HG03045 (cell line): ENCODE measurements at regions not wholly inside any gene's neighbourhood (a gene's known extent, or its start where the extent isn't known, plus 50 kb on each side); places are given as distances from the start of the nearest gene placed in this dataset.

ENCODE experiments used
- ATAC-seq: cut with Tn5 transposase; IDR thresholded peaks from one replicate; pipeline ENCODE4 v1.9.1; 2021; ENCODE audit warnings: mild to moderate bottlenecking, moderate library complexity; ENCODE audit not compliant: unreplicated experiment

- no peak for ATAC-seq
These were observed 399.4 kb upstream of the ITGA1 start for GRCh38 chr5:52388349-52388748.

- no peak for ATAC-seq
These were observed 395.4 kb upstream of the ITGA1 start for GRCh38 chr5:52392321-52392720.

- no peak for ATAC-seq
These were observed 377.9 kb upstream of the ITGA1 start for GRCh38 chr5:52409835-52410234.

DNA sequence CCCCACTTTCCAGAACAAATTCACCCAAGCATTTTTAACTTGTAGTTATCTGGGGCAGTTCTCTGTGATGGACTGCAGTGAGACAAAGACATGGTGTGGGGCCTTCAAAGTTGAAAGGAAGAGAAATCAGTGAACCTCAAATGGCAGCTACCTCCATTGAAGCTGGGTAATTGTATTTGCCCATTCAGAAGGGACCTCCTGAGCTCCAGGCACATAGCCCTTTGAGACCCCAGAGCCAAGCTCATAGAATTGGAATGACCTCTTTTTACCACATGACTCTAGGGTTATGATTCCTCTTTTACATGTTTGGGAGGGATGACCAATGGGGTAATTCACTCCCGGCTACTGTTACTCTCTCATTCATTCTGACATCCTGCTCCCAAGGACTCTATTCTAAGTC lies 368.4 kb upstream of the ITGA1 start:
- ATAC-seq = no peak

DNA sequence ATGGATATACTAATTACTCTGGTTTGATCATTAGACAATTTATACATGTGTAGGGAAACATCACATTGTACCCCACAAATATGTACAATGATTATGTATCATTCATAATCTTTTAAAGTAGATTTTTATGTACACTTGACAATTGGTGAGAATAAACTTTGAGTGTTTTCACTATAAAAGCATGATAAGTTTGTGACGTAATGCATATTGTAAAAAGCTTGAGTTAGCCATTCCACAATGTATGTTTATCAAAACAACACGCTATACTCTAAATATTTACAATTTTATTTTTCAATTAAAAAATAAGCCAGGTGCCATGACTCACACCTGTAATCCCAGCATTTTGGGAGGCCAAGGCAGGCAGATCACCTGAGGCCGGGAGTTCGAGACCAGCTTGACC lies 360.1 kb upstream of the ITGA1 start:
- ATAC-seq = no peak

- no peak for ATAC-seq
These were observed 358.7 kb upstream of the ITGA1 start for GRCh38 chr5:52428977-52429489.

DNA sequence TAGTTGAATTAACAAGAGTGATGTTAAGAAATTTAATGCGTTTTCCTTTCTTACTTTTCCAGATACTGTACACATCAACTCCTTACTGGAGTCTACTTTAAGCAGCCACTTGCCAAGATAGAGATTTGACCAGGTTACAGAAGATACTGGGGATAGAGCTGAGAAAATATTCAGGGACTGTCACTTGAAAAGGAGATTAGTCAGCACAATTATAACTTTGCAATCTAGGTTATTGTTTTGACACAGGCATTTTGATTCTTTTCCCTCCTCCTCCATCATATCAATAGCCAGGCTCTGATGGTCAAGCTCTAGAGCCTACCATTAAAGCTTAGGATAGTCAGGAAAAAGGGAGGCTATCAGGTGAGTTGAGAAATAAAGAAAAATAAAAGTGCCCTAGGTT lies 345.9 kb upstream of the ITGA1 start:
- no peak for ATAC-seq

DNA sequence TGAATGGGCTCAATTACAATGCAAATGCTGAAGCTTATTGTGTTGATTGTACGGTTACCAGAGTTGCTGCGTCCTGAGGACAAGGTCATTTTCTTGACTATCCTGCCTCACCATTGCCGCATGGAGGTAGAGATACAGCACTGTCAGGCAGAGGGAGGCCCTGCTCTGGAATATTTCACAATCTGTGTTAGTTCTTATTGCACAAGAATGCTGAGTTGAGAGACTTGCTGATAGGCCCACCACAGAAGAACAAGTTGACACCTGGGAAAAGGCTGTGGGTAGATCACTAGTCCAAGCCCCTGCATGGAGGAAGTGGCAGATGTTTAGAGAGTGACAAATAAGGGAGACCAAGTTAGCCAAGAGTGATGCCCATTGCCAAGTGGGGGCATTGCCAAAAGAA lies 344.5 kb upstream of the ITGA1 start:
- ATAC-seq = no peak

- no peak for ATAC-seq
These were observed 339.6 kb upstream of the ITGA1 start for GRCh38 chr5:52448111-52448510.

GRCh38 chr5:52449516-52449915 lies 338.2 kb upstream of the ITGA1 start:
- no peak for ATAC-seq

DNA sequence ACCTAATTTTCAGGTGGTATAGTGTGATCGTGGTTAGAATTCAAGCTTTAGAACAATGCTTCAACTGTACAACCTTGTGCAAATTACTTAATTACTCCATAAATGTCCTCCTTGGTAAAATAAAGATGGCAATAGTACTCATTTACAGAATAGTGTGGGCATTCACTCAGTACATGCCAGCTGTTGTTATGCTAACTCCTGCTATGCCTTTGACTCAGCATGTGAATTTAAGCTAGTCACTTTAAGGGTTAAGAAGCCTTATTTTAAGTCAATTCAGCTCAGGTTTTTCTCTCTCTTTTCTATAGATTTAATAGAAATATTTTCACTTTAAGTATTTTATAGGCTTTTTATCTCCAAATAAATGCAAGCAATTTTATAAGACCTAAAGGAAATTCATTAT lies 335.6 kb upstream of the ITGA1 start:
- no peak for ATAC-seq

DNA sequence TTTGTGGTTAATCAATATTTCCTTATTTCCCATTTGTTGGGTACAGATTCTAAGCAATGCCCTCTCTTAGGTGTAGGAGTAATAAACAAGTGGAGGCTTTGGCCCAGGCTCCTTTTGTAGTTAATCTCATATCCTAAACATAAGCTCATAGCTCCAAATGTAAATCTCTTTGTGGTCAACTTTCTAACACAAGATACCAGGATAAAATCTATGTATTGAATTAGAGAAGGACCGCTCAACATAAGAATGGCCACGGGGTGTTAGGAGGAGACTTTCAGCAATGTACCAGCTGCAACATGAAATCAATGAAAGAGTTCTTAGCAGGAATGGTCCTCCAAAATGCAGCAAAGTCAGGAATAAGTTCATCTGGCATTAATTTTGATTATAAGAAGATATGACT lies 334.5 kb upstream of the ITGA1 start:
- ATAC-seq = no peak

GRCh38 chr5:52455920-52456319 lies 331.8 kb upstream of the ITGA1 start:
- ATAC-seq = no peak

DNA sequence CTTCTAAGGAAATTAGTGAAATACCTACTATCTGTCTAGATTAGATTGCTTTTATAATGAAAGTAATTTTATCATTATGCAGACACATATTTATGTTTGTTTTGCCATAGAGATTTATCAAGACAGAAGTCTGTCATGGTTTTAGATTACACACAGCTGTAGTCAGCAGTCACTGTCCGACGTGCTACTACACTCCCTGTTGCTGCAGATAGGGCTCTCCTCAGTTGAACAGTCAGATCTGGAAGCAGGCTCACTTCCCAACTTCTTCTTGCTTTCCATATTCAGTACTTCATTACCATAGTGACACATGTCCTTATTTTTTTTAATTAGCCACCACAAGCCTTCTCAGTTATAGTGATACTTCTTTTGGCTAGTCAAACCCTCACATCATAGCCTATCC lies 329.9 kb upstream of the ITGA1 start:
- no peak for ATAC-seq

- no peak for ATAC-seq
These were observed 321.6 kb upstream of the ITGA1 start for GRCh38 chr5:52466113-52466512.

- no peak for ATAC-seq
These were observed 320.8 kb upstream of the ITGA1 start for GRCh38 chr5:52466749-52467520.

GRCh38 chr5:52468976-52469375 lies 318.7 kb upstream of the ITGA1 start:
- no peak for ATAC-seq

DNA sequence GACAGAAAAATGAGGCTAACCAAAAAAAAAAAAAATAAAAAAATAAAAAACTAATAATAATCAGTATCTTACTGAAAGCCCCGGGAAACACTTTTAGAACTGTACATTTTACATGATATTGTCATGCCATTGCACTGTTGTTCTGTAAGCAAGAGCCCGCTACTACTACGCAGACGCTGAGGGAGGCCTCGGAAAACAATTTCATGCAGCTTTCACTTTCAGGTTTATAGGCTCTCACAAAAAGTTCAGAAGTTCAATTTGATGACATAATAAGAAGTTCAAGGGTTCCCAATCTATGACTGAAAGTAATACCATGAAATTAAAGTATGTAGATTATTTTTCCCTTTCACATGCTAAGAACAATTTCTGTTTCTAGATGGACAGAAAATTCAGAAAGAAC lies 318.3 kb upstream of the ITGA1 start:
- no peak for ATAC-seq

- no peak for ATAC-seq
These were observed 317.9 kb upstream of the ITGA1 start for GRCh38 chr5:52469835-52470234.

- no peak for ATAC-seq
These were observed 311.4 kb upstream of the ITGA1 start for GRCh38 chr5:52476346-52476745.

- ATAC-seq = no peak
These were observed 306.5 kb upstream of the ITGA1 start for GRCh38 chr5:52481201-52481600.

GRCh38 chr5:52481851-52482250 lies 305.9 kb upstream of the ITGA1 start:
- no peak for ATAC-seq
